ENCODE measurements at regions not wholly inside any gene's neighbourhood (a gene's known extent, or its start where the extent isn't known, plus 50 kb on each side); places are given as distances from the start of the nearest gene placed in this dataset.

DNA sequence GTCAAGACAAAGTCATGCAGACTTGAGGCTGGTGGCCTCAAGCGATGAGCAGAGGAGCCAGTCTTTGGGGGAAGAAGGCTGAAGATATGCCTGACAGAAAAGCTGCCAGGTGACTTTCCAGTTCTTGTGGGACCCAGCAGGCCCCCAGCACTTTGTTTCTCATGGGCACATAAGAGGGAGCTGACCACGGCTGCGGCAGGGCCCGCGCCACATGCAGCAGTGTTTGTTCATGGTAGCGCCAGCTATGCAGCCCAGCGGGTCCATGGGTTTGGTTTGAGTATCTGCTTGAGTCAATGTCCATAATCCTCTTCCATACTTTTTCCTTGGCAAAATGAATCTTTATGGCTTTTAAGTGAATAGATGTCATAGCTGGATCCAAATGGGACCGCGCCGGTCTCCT, 91.0 kb upstream of the LY86 start:
- TF ChIP-seq, protein P1, sequence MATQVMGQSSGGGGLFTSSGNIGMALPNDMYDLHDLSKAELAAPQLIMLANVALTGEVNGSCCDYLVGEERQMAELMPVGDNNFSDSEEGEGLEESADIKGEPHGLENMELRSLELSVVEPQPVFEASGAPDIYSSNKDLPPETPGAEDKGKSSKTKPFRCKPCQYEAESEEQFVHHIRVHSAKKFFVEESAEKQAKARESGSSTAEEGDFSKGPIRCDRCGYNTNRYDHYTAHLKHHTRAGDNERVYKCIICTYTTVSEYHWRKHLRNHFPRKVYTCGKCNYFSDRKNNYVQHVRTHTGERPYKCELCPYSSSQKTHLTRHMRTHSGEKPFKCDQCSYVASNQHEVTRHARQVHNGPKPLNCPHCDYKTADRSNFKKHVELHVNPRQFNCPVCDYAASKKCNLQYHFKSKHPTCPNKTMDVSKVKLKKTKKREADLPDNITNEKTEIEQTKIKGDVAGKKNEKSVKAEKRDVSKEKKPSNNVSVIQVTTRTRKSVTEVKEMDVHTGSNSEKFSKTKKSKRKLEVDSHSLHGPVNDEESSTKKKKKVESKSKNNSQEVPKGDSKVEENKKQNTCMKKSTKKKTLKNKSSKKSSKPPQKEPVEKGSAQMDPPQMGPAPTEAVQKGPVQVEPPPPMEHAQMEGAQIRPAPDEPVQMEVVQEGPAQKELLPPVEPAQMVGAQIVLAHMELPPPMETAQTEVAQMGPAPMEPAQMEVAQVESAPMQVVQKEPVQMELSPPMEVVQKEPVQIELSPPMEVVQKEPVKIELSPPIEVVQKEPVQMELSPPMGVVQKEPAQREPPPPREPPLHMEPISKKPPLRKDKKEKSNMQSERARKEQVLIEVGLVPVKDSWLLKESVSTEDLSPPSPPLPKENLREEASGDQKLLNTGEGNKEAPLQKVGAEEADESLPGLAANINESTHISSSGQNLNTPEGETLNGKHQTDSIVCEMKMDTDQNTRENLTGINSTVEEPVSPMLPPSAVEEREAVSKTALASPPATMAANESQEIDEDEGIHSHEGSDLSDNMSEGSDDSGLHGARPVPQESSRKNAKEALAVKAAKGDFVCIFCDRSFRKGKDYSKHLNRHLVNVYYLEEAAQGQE (IDR thresholded peaks at IDR 0.05; ENCODE audit: insufficient replicate concordance, low read depth): no peak
- no peak for TF ChIP-seq POLR2AphosphoS5 (IDR thresholded peaks at IDR 0.05; ENCODE audit: low read depth)
- TF ChIP-seq GABPA (IDR thresholded peaks at IDR 0.05; ENCODE audit: low read depth): no peak
- no peak for TF ChIP-seq SPI1 (IDR thresholded peaks at IDR 0.05; ENCODE audit: borderline replicate concordance, low read depth)
- no peak for TF ChIP-seq CTCF (IDR thresholded peaks at IDR 0.05; ENCODE audit: insufficient read depth, low read length)
- DNase-seq (ENCODE audit: low read depth in 1 of 2, low spot score in 1 of 2): no peak
- Histone ChIP-seq H3K4me3 (replicated peaks; ENCODE audit: insufficient read depth, low read length) (no peak overlapping the region), H3K27ac (replicated peaks) (no peak overlapping the region), H3K27me3 (ENCODE audit: insufficient read depth, poor library complexity, severe bottlenecking) (no peaks in the 10 kb centered on the region)

DNA sequence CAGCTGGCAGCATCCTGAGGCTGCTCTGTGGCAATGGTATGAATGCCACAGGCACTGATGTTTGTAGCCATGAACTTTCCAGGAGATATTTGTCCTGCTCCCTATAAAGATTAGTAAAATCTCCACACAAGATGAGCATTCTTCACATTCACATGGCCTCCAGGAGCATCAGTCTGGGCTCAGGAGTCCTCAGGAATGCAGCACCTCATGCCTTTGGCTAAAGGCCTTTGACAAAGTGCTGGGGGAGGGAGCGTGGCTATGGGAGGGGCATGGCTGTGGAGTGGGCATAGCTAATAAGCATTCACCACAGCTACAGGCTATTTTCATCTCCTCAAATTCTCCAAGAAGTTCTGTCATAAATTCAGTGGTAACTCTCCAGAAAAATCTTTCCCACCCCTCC, 90.5 kb upstream of the LY86 start:
- DNase-seq (ENCODE audit: low read depth in 1 of 2, low spot score in 1 of 2): no peak
- Histone ChIP-seq H3K4me3 (replicated peaks; ENCODE audit: insufficient read depth, low read length) (no peak overlapping the region), H3K27me3 (ENCODE audit: insufficient read depth, poor library complexity, severe bottlenecking) (no peaks in the 10 kb centered on the region), H3K27ac (replicated peaks) (no peak overlapping the region)
- TF ChIP-seq POLR2AphosphoS5 (IDR thresholded peaks at IDR 0.05; ENCODE audit: low read depth) (no peak), SPI1 (IDR thresholded peaks at IDR 0.05; ENCODE audit: borderline replicate concordance, low read depth) (no peak), GABPA (IDR thresholded peaks at IDR 0.05; ENCODE audit: low read depth) (no peak), CTCF (IDR thresholded peaks at IDR 0.05; ENCODE audit: insufficient read depth, low read length) (no peak)
- TF ChIP-seq, protein P1 (IDR thresholded peaks at IDR 0.05; ENCODE audit: insufficient replicate concordance, low read depth): no peak

DNA sequence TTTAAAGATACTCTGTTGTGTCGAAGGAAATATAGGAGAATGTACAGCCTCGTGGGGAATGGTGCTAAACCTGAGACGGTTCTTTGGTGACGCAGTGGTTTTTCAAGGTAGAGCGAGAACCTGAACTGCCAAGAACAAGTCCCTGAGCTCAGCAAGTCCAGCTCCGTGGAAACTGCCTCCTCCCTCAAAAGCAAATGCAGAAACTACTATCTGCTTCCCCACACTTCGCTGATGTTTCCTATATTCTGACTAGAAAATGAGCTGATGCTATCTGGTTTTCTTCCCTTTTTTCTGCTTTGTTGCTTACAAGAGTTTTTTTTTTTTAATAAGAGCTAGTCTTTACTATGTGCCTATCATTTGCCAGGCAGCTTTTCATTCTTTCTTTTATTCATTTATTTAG, 85.3 kb upstream of the LY86 start:
- no peaks in the 10 kb centered on the region for H3K27me3 ChIP-seq (ENCODE audit: insufficient read depth, poor library complexity, severe bottlenecking)
- no peak overlapping the region for H3K27ac ChIP-seq (replicated peaks)
- H3K4me3 ChIP-seq (replicated peaks; ENCODE audit: insufficient read depth, low read length): no peak overlapping the region
- DNase-seq (ENCODE audit: low read depth in 1 of 2, low spot score in 1 of 2): peak in 1 of 2 experiments; percentile 25
- TF ChIP-seq, protein P1 (IDR thresholded peaks at IDR 0.05; ENCODE audit: insufficient replicate concordance, low read depth): no peak
- TF ChIP-seq POLR2AphosphoS5 (IDR thresholded peaks at IDR 0.05; ENCODE audit: low read depth) (no peak), GABPA (IDR thresholded peaks at IDR 0.05; ENCODE audit: low read depth) (no peak), CTCF (IDR thresholded peaks at IDR 0.05; ENCODE audit: insufficient read depth, low read length) (no peak)

Data from HL-60 (cell line).